ENCODE measurements at regions not wholly inside any gene's neighbourhood (a gene's known extent, or its start where the extent isn't known, plus 50 kb on each side); places are given as distances from the start of the nearest gene placed in this dataset.

GRCh38 chr16:51985126-51985525 lies 561.8 kb downstream of the TOX3 start:
- no peak for TF ChIP-seq CTCF (IDR thresholded peaks at IDR 0.05)
- TF ChIP-seq POLR2A (IDR thresholded peaks at IDR 0.05; ENCODE audit: low read depth): no peak
- no peak for TF ChIP-seq POLR2AphosphoS5 (IDR thresholded peaks at IDR 0.05)
- TF ChIP-seq EP300 (IDR thresholded peaks at IDR 0.05): no peak
